ENCODE measurements at regions not wholly inside any gene's neighbourhood (a gene's known extent, or its start where the extent isn't known, plus 50 kb on each side); places are given as distances from the start of the nearest gene placed in this dataset.

DNA sequence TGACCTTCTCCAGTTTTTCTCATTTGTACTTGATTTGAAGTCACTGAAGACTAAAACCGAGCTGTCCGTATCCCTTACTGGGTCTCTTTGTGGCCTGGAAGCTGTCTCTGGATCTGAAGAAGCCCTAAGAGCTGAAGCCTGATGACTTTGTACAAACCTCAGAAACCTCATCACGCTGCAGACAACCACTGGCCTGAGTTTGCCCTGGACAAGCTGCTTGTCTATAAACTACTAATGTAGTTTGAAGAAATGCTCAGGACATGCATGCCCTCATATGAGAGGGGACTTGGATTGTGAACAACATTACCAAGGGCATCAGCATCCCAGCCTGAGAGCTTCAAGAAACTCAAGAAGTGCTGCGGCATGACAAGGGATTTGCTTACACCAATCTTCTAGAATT, 79.3 kb upstream of the CBLN2 start:
- TF ChIP-seq, protein P1, sequence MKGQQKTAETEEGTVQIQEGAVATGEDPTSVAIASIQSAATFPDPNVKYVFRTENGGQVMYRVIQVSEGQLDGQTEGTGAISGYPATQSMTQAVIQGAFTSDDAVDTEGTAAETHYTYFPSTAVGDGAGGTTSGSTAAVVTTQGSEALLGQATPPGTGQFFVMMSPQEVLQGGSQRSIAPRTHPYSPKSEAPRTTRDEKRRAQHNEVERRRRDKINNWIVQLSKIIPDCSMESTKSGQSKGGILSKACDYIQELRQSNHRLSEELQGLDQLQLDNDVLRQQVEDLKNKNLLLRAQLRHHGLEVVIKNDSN (IDR thresholded peaks at IDR 0.05), result no peak
- no peak for TF ChIP-seq EP300 (IDR thresholded peaks at IDR 0.05; ENCODE audit: borderline replicate concordance)
- TF ChIP-seq TCF12 (IDR thresholded peaks at IDR 0.05; ENCODE audit: low read depth), result no peak
- no peak for TF ChIP-seq TAF1 (IDR thresholded peaks at IDR 0.05; ENCODE audit: low read depth)
- TF ChIP-seq, protein P2, sequence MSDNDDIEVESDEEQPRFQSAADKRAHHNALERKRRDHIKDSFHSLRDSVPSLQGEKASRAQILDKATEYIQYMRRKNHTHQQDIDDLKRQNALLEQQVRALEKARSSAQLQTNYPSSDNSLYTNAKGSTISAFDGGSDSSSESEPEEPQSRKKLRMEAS (IDR thresholded peaks at IDR 0.05), result no peak
- TF ChIP-seq FOXM1 (IDR thresholded peaks at IDR 0.05; ENCODE audit: borderline replicate concordance, low read depth), result no peak
- TF ChIP-seq ZBTB7A (IDR thresholded peaks at IDR 0.05; ENCODE audit: low read depth), result no peak
- no peak for TF ChIP-seq TEAD4 (IDR thresholded peaks at IDR 0.05)
- no peak for TF ChIP-seq CEBPB (IDR thresholded peaks at IDR 0.05)
- no peak for TF ChIP-seq CREB1 (IDR thresholded peaks at IDR 0.05; ENCODE audit: low read depth)
- TF ChIP-seq NFIC (IDR thresholded peaks at IDR 0.05), result no peak
- TF ChIP-seq YY1 (IDR thresholded peaks at IDR 0.05; ENCODE audit: low read depth), result no peak
- no peak for TF ChIP-seq EGR1 (IDR thresholded peaks at IDR 0.05)
- TF ChIP-seq, protein P3, sequence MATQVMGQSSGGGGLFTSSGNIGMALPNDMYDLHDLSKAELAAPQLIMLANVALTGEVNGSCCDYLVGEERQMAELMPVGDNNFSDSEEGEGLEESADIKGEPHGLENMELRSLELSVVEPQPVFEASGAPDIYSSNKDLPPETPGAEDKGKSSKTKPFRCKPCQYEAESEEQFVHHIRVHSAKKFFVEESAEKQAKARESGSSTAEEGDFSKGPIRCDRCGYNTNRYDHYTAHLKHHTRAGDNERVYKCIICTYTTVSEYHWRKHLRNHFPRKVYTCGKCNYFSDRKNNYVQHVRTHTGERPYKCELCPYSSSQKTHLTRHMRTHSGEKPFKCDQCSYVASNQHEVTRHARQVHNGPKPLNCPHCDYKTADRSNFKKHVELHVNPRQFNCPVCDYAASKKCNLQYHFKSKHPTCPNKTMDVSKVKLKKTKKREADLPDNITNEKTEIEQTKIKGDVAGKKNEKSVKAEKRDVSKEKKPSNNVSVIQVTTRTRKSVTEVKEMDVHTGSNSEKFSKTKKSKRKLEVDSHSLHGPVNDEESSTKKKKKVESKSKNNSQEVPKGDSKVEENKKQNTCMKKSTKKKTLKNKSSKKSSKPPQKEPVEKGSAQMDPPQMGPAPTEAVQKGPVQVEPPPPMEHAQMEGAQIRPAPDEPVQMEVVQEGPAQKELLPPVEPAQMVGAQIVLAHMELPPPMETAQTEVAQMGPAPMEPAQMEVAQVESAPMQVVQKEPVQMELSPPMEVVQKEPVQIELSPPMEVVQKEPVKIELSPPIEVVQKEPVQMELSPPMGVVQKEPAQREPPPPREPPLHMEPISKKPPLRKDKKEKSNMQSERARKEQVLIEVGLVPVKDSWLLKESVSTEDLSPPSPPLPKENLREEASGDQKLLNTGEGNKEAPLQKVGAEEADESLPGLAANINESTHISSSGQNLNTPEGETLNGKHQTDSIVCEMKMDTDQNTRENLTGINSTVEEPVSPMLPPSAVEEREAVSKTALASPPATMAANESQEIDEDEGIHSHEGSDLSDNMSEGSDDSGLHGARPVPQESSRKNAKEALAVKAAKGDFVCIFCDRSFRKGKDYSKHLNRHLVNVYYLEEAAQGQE (IDR thresholded peaks at IDR 0.05; ENCODE audit: low read depth), result no peak
- TF ChIP-seq RAD21 (IDR thresholded peaks at IDR 0.05; ENCODE audit: low read depth), result no peak

DNA sequence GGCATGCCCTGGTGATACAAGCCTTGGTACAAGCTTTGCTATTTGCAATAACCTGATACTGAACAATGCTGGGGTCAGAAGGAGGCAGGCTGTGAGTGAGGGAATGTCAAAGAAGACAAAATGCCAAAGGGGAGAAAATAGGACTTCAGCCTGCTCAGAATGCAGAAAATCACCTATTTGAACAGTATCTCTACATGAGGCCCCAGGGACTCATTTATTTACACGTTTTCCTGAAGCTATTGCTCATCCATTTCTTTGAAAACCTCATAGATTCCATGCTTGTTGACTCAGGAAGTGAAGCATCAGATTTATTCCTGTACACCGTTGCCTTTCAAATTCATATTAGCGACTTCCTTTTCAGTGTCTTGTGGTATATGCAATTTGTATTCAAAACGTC, 69.4 kb upstream of the CBLN2 start:
- TF ChIP-seq EGR1 (IDR thresholded peaks at IDR 0.05), result no peak
- no peak for TF ChIP-seq TEAD4 (IDR thresholded peaks at IDR 0.05)
- TF ChIP-seq, protein P1 (IDR thresholded peaks at IDR 0.05), result no peak
- TF ChIP-seq NFIC (IDR thresholded peaks at IDR 0.05), result no peak
- TF ChIP-seq, protein P3 (IDR thresholded peaks at IDR 0.05; ENCODE audit: low read depth), result no peak

DNA sequence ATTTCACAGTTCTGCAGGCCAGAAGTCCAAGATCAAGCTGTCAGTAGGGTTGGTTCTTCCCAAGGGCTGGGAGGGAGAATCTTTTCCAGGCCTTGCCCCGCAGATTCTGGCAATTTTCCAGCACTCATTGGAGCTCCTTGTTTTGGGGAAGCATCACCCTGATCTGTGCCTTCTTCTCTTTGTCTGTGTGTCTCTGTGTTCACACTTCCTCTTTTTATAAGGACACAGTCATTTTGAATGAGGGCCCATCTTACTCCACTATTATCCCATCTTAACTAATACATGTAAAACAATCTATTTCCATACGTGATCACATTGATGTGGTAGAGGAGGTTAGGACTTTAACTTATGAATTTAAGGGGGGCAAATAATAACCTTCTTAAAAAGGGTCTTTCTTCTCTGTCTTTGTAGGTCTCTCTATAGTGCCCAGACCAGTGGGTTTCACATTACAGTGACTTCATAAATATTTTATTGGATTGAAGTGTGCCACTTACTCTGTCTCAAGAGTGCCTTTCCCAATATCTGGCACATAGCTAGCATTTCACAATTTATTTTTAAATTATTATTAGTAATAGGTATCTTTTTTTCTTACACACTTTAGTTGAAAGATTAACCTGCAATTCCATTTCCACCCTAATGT, 68.9 kb upstream of the CBLN2 start:
- TF ChIP-seq, protein P1 (IDR thresholded peaks at IDR 0.05), result no peak

DNA sequence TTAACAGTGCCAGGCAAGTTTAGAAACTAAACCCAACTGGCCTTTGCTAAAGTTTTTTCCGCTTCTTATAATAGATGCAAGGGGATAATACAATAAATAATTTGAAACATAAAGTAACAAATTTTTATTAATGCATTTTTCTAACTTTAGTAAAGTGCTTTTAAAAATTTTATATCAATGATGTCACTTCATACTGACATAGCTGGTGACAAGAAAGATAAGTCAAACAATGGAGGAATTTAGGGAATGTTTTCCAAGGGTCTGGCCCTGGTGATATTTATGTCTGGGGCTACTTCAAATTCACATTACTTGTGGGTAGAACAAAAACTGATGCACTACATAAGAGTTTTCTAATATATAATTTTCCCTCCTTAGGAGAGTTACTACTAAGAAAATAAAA, 61.2 kb upstream of the CBLN2 start:
- TF ChIP-seq TAF1 (IDR thresholded peaks at IDR 0.05; ENCODE audit: low read depth) (no peak), RAD21 (IDR thresholded peaks at IDR 0.05; ENCODE audit: low read depth) (no peak), TCF12 (IDR thresholded peaks at IDR 0.05; ENCODE audit: low read depth) (no peak)

DNA sequence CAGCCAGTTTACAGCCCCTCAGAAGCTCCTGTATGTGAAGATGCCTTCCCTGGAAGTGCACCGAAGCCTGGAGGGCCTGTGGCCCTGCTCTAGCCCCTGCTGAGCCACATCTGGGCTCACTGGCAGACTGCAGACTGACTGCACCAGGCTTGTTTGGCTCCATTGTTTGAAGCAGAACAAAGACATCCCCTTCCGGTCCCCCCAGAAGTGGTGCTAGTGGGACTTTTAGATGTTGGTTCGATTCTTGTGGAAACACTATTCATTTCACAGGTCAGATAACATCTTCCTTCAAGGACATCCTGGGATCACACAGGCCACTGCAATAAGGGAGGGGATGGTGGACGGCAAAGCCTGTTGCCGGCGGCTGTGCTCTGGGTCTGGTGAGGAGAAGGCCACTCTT, 57.8 kb upstream of the CBLN2 start:
- TF ChIP-seq, protein P1 (IDR thresholded peaks at IDR 0.05), result no peak

DNA sequence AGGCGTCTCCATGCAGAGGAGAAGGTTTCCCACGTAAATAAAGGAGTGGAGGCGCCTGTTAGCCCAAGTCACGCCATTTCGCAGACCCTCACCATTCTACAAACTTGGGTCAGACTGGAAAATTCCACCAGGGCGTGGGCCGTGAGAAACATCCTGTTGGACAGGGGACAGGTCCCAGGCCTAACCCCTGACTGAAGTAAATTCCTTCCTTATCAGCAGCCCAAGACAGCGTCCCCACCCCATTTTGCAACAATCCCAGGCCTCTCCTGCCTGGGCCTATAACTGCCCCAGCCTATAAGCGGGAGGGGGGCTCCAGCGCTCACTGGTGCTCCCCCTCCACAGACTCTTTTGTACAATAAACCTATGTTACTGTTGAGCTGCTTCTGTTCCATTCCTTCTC, 57.3 kb upstream of the CBLN2 start:
- TF ChIP-seq CEBPB (IDR thresholded peaks at IDR 0.05) (no peak), EGR1 (IDR thresholded peaks at IDR 0.05) (no peak), CREB1 (IDR thresholded peaks at IDR 0.05; ENCODE audit: low read depth) (no peak), EP300 (IDR thresholded peaks at IDR 0.05; ENCODE audit: borderline replicate concordance) (no peak), YY1 (IDR thresholded peaks at IDR 0.05; ENCODE audit: low read depth) (no peak), TAF1 (IDR thresholded peaks at IDR 0.05; ENCODE audit: low read depth) (no peak), ZBTB7A (IDR thresholded peaks at IDR 0.05; ENCODE audit: low read depth) (no peak), TEAD4 (IDR thresholded peaks at IDR 0.05) (no peak), RAD21 (IDR thresholded peaks at IDR 0.05; ENCODE audit: low read depth) (no peak), TCF12 (IDR thresholded peaks at IDR 0.05; ENCODE audit: low read depth) (no peak), FOXM1 (IDR thresholded peaks at IDR 0.05; ENCODE audit: borderline replicate concordance, low read depth) (no peak), NFIC (IDR thresholded peaks at IDR 0.05) (no peak)
- TF ChIP-seq, protein P3 (IDR thresholded peaks at IDR 0.05; ENCODE audit: low read depth), result no peak
- TF ChIP-seq, protein P2 (IDR thresholded peaks at IDR 0.05), result no peak
- TF ChIP-seq, protein P1 (IDR thresholded peaks at IDR 0.05), result no peak
